ENCODE measurements at regions not wholly inside any gene's neighbourhood (a gene's known extent, or its start where the extent isn't known, plus 50 kb on each side); places are given as distances from the start of the nearest gene placed in this dataset.

GRCh38 chr5:57539281-57539701 is 56.7 kb upstream of the ACTBL2 start:
- TF ChIP-seq CTCF (IDR thresholded peaks at IDR 0.05; ENCODE audit: low read length) (no peak), EZH2 (IDR thresholded peaks at IDR 0.05; ENCODE audit: borderline replicate concordance, low read length) (no peak)
